Panc1 (cell line): ENCODE measurements at regions not wholly inside any gene's neighbourhood (a gene's known extent, or its start where the extent isn't known, plus 50 kb on each side); places are given as distances from the start of the nearest gene placed in this dataset.

Experiments
- POLR2AphosphoS5 ChIP-seq: IDR thresholded peaks from 2 replicates; pipeline ENCODE4 v1.6.1; 2012; ENCODE audit warnings: mild to moderate bottlenecking, low read depth, low read length, moderate library complexity
- TCF7L2 ChIP-seq: IDR thresholded peaks from 2 replicates; pipeline ENCODE4 v1.6.1; 2011; ENCODE audit warnings: mild to moderate bottlenecking, low read depth, low read length, inconsistent platforms
- TF ChIP-seq, protein P1 (sequence below): fragments of 450-650 bp; IDR thresholded peaks from 2 replicates; pipeline ENCODE4 v1.5.1; 2017; ENCODE audit warnings: mild to moderate bottlenecking

DNA sequence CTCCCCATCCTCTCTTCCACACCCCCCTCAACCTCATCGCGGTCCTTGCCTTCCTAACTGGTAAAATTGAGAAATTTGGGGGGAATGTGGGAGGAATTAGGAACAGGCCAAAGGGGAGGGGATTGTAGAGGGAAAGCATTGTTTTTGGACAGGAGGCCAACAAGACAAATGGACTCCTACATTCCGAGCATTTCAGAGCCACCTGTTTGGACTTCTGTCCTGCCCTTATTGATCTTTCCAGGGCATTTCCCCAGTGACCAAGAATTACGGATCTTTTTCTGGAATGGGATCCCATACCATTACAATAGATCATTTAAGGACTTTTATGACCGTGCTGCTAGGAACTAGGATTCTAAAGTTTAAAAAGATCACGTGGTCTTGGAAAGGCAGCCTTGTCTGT, 221.3 kb upstream of the ASIC2 start:
- TF ChIP-seq, protein P1, sequence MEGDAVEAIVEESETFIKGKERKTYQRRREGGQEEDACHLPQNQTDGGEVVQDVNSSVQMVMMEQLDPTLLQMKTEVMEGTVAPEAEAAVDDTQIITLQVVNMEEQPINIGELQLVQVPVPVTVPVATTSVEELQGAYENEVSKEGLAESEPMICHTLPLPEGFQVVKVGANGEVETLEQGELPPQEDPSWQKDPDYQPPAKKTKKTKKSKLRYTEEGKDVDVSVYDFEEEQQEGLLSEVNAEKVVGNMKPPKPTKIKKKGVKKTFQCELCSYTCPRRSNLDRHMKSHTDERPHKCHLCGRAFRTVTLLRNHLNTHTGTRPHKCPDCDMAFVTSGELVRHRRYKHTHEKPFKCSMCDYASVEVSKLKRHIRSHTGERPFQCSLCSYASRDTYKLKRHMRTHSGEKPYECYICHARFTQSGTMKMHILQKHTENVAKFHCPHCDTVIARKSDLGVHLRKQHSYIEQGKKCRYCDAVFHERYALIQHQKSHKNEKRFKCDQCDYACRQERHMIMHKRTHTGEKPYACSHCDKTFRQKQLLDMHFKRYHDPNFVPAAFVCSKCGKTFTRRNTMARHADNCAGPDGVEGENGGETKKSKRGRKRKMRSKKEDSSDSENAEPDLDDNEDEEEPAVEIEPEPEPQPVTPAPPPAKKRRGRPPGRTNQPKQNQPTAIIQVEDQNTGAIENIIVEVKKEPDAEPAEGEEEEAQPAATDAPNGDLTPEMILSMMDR = no peak
- TF ChIP-seq TCF7L2 (no peak), POLR2AphosphoS5 (no peak)
